Colonic mucosa (tissue), 4 donors: ENCODE measurements at regions not wholly inside any gene's neighbourhood (a gene's known extent, or its start where the extent isn't known, plus 50 kb on each side); places are given as distances from the start of the nearest gene placed in this dataset.

Source experiments
- DNase-seq: peaks from one replicate; pipeline ENCODE4 v3.0.0-alpha.2; 2020
- H3K27ac ChIP-seq: fragments of 200-600 bp; one replicate; pipeline ENCODE4 v1.8.0; 2021
- H3K27me3 ChIP-seq: fragments of 200-600 bp; one replicate; pipeline ENCODE4 v1.8.0; 2021
- H3K36me3 ChIP-seq: fragments of 200-600 bp; one replicate; pipeline ENCODE4 v1.8.0; 2021
- H3K4me1 ChIP-seq: fragments of 200-600 bp; one replicate; pipeline ENCODE4 v1.8.0; 2021; ENCODE audit warnings: mild to moderate bottlenecking
- H3K4me3 ChIP-seq: fragments of 200-600 bp; one replicate; pipeline ENCODE4 v1.8.0; 2021
- H3K9ac ChIP-seq, 2 donors: one replicate each; pipeline ENCODE4 v1.7.0; 2013; ENCODE audit warnings: control low read depth in 2 of 2, low read depth in 2 of 2, low read length in 2 of 2
- H3K9me3 ChIP-seq: fragments of 200-600 bp; one replicate; pipeline ENCODE4 v1.8.0; 2021
- intact Hi-C: fragments of 100-400 bp; cut with DNase I; formaldehyde crosslinking; loops from one replicate; pipeline ENCODE4 v1.14.1; 2022
- TF ChIP-seq, protein P1 (sequence below): fragments of 200-600 bp; IDR thresholded peaks from one replicate; pipeline ENCODE4 v1.8.0; 2022; ENCODE audit warnings: antibody characterized with exemption, mild to moderate bottlenecking
- donor health status: healthy.
- donor health status: DM: no; HTN: no; CAD: no.
- donor health status: DM: no; HTN: no; CAD: no.

DNA sequence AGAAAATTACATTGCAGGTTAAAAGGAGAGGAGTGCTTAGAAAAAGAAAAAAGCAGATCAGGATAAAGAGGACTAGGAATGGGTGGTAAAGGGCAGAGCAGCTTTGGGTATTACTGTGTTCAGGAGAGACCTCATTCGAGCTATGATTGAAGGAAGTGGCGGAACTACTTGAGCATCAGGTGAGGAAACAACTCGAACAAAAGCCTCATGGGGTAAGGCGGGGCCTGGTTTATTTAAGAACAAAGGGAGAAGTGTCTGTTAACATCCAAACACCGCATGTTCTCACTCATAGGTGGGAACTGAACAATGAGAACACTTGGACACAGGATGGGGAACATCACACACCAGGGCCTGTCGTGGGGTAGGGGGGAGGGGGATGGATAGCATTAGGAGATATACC lies 444.6 kb upstream of the CCDC196 start:
- no peak overlapping the region for H3K4me3 ChIP-seq
- no peaks in the 10 kb centered on the region for H3K4me1 ChIP-seq
- DNase-seq = no peak
- TF ChIP-seq, protein P1, sequence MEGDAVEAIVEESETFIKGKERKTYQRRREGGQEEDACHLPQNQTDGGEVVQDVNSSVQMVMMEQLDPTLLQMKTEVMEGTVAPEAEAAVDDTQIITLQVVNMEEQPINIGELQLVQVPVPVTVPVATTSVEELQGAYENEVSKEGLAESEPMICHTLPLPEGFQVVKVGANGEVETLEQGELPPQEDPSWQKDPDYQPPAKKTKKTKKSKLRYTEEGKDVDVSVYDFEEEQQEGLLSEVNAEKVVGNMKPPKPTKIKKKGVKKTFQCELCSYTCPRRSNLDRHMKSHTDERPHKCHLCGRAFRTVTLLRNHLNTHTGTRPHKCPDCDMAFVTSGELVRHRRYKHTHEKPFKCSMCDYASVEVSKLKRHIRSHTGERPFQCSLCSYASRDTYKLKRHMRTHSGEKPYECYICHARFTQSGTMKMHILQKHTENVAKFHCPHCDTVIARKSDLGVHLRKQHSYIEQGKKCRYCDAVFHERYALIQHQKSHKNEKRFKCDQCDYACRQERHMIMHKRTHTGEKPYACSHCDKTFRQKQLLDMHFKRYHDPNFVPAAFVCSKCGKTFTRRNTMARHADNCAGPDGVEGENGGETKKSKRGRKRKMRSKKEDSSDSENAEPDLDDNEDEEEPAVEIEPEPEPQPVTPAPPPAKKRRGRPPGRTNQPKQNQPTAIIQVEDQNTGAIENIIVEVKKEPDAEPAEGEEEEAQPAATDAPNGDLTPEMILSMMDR = no peak
- H3K9me3 ChIP-seq = no peaks in the 10 kb centered on the region
- H3K27ac ChIP-seq = no peak overlapping the region
- H3K36me3 ChIP-seq = no peaks in the 10 kb centered on the region
- no peaks in the 10 kb centered on the region for H3K27me3 ChIP-seq
- intact Hi-C loops = no loop called here
- H3K9ac ChIP-seq = no peak overlapping the region

DNA sequence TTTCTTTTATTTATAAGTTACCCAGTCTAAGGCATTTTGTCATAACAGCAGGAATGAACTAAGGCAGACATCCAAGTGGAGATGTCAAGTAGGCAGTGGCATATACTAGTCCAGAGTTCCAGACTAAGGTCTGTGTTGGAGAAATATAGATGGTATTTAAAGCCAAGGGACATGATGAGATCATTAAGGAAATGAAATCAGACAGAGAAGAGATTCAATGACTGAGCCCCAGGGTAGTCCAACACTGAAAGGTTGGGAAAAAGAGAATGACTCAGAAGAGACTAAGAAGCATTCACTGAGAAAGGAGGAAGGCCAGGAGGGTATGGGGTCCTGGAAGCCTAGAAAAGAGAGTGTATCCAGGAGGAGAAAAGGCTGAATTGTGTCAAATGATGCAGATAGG lies 442.2 kb upstream of the CCDC196 start:
- Histone ChIP-seq H3K36me3 (no peaks in the 10 kb centered on the region), H3K4me1 (no peaks in the 10 kb centered on the region), H3K27me3 (no peaks in the 10 kb centered on the region), H3K9me3 (no peaks in the 10 kb centered on the region), H3K9ac (no peak overlapping the region), H3K4me3 (no peak overlapping the region), H3K27ac (no peak overlapping the region)
- TF ChIP-seq, protein P1 = no peak
- intact Hi-C loops = no loop called here
- no peak for DNase-seq

DNA sequence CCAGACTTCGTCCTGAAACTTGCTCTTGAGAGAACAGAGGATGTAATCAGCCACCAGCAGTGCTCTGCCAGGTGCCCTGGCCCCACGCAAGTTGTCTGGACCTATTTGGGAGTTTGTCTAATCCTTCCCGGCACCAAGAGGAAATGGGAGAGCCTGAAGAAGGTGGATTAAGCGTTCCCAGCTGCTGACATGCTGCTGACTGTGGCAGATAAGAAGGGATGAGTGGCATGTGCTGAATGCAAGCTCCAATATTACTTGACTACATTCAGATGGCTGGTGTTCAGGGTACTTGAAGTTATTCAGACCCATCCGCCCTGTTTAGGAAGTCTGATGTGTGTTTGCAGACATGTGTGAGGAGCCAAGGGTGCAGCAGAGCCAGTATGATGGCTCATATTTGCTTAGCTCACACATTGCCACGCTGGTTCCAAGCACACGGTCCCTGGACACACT lies 440.6 kb upstream of the CCDC196 start:
- Histone ChIP-seq H3K27ac (no peak overlapping the region), H3K4me1 (no peaks in the 10 kb centered on the region), H3K9ac (no peak overlapping the region), H3K4me3 (no peak overlapping the region), H3K36me3 (no peaks in the 10 kb centered on the region), H3K9me3 (no peaks in the 10 kb centered on the region), H3K27me3 (no peaks in the 10 kb centered on the region)
- intact Hi-C loops = no loop called here
- no peak for DNase-seq
- TF ChIP-seq, protein P1 = no peak

DNA sequence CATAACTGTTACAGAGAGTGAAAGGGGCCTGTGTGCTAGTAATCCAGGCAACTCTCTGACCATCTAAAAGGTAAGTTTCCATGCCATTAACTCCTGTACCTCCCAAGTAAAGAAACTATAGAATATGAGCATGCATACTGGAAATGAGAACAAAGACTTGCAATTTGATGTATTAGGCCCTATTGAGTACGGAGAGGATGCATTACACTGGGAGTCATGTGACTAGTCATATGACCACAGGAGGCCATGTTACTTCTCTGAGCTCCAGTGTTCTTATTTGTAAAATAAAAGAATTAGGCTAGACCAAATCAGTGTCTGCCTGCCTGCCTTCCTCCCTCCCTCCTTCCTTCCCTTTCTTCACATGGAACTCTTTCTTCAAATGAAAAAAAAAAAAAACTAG lies 440.1 kb upstream of the CCDC196 start:
- TF ChIP-seq, protein P1 = no peak
- DNase-seq = no peak
- Histone ChIP-seq H3K4me1 (no peaks in the 10 kb centered on the region), H3K36me3 (no peaks in the 10 kb centered on the region), H3K27me3 (no peaks in the 10 kb centered on the region), H3K9me3 (no peaks in the 10 kb centered on the region), H3K9ac (no peak overlapping the region), H3K4me3 (no peak overlapping the region), H3K27ac (no peak overlapping the region)
- intact Hi-C loops = no loop called here

DNA sequence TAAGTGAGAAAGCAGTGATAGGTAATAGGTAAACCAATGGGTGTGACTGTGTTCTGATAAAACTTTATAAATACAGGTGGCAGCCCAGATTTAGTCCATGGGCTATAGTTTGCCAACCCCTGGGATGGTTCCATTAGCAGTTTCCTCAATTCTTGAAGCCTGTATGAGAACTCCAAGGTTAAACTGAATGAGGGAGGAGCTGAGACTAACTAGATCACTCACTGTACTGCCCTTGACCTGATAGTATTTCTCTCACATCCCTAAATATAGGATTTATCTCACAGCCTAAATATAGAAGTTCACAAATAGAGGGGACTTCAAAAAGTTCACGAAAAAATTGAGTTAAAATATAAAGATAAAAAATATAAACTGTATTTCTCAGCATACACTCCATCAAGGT lies 439.6 kb upstream of the CCDC196 start:
- H3K9ac ChIP-seq = no peak overlapping the region

More for the DNA sequence above, 439.6 kb upstream of the CCDC196 start:
- H3K27ac ChIP-seq = no peak overlapping the region
- no peaks in the 10 kb centered on the region for H3K36me3 ChIP-seq
- H3K9me3 ChIP-seq = no peaks in the 10 kb centered on the region
- H3K4me1 ChIP-seq = no peaks in the 10 kb centered on the region
- no peak for DNase-seq
- H3K4me3 ChIP-seq = no peak overlapping the region
- intact Hi-C loops = no loop called here
- no peaks in the 10 kb centered on the region for H3K27me3 ChIP-seq
- TF ChIP-seq, protein P1 = no peak
